Astrocyte (in vitro differentiated cells and primary cell): ENCODE measurements at regions not wholly inside any gene's neighbourhood (a gene's known extent, or its start where the extent isn't known, plus 50 kb on each side); places are given as distances from the start of the nearest gene placed in this dataset.
"Not testable (repeated sequence)": the region's sequence is repeated elsewhere in the genome, so short reads cannot be mapped to it uniquely, and the experiment has no call there.

ENCODE experiments used
- DNase-seq: peaks from one replicate; pipeline ENCODE4 v3.0.0-alpha.2; 2010; ENCODE audit warnings: low read depth
- FAIRE-seq: peaks from 2 replicates; lab custom pipeline; 2011; peaks lifted over from hg19 to GRCh38; lab: Jason Lieb, UNC
- H2AFZ ChIP-seq: 2 replicates; pipeline ENCODE4 v1.6.0; 2012; ENCODE audit warnings: low read depth, low read length, inconsistent platforms
- H3K27ac ChIP-seq: 2 replicates; pipeline ENCODE4 v1.5.1; 2011; ENCODE audit warnings: low read depth, low read length, inconsistent platforms
- H3K27me3 ChIP-seq: 2 replicates; pipeline ENCODE4 v1.6.0; 2011; ENCODE audit warnings: low read length, inconsistent platforms; ENCODE audit not compliant: insufficient read depth
- H3K36me3 ChIP-seq: 2 replicates; pipeline ENCODE4 v1.5.1; 2011; ENCODE audit warnings: low read length, inconsistent platforms; ENCODE audit not compliant: insufficient read depth
- H3K4me1 ChIP-seq: 2 replicates; pipeline ENCODE4 v1.5.1; 2011; ENCODE audit warnings: low read length, inconsistent platforms; ENCODE audit not compliant: insufficient read depth
- H3K4me2 ChIP-seq: 2 replicates; pipeline ENCODE4 v1.6.0; 2012; ENCODE audit warnings: low read length, inconsistent platforms
- H3K4me3 ChIP-seq: 2 replicates; pipeline ENCODE4 v1.5.1; 2011; ENCODE audit warnings: low read depth, mild to moderate bottlenecking, low read length, inconsistent platforms; ENCODE audit not compliant: insufficient read depth
- H3K79me2 ChIP-seq: 2 replicates; pipeline ENCODE4 v1.6.0; 2012; ENCODE audit warnings: mild to moderate bottlenecking, low read length, inconsistent platforms; ENCODE audit not compliant: insufficient read depth
- H3K9ac ChIP-seq: 2 replicates; pipeline ENCODE4 v1.6.0; 2012; ENCODE audit warnings: mild to moderate bottlenecking, low read length, inconsistent platforms
- H3K9me3 ChIP-seq: 2 replicates; pipeline ENCODE4 v1.5.1; 2012; ENCODE audit warnings: low read depth, mild to moderate bottlenecking, low read length, inconsistent platforms; ENCODE audit not compliant: insufficient read depth
- H4K20me1 ChIP-seq: 2 replicates; pipeline ENCODE4 v1.6.0; 2012; ENCODE audit warnings: low read length, inconsistent platforms; ENCODE audit not compliant: insufficient read depth
- H3K27ac Mint-ChIP-seq: one replicate; pipeline ENCODE4 v1.8.0; 2021; ENCODE audit warnings: mild to moderate bottlenecking, mixed read lengths; ENCODE audit not compliant: unreplicated experiment
- H3K27me3 Mint-ChIP-seq: one replicate; pipeline ENCODE4 v1.8.0; 2021; ENCODE audit warnings: low read depth, mixed read lengths; ENCODE audit not compliant: unreplicated experiment
- H3K36me3 Mint-ChIP-seq: one replicate; pipeline ENCODE4 v1.8.0; 2021; ENCODE audit warnings: low read depth, mixed read lengths; ENCODE audit not compliant: unreplicated experiment
- H3K4me1 Mint-ChIP-seq: one replicate; pipeline ENCODE4 v1.8.0; 2021; ENCODE audit warnings: low read depth, mixed read lengths; ENCODE audit not compliant: unreplicated experiment
- H3K4me3 Mint-ChIP-seq: one replicate; pipeline ENCODE4 v1.8.0; 2021; ENCODE audit warnings: mild to moderate bottlenecking, moderate library complexity, mixed read lengths; ENCODE audit not compliant: unreplicated experiment
- H3K9me3 Mint-ChIP-seq: one replicate; pipeline ENCODE4 v1.8.0; 2021; ENCODE audit warnings: mild to moderate bottlenecking, mixed read lengths; ENCODE audit not compliant: unreplicated experiment
- CTCF ChIP-seq: IDR thresholded peaks from 2 replicates; pipeline ENCODE4 v1.5.1; 2011; ENCODE audit warnings: low read depth, mild to moderate bottlenecking, inconsistent platforms, low read length, moderate library complexity; ENCODE audit not compliant: insufficient read depth
- EZH2 ChIP-seq: IDR thresholded peaks from 2 replicates; pipeline ENCODE4 v1.6.1; 2012; ENCODE audit warnings: mild to moderate bottlenecking, low read length, inconsistent platforms; ENCODE audit not compliant: insufficient read depth

GRCh38 chr20:55530763-55531162, 474.6 kb downstream of the CBLN4 start:
- H3K79me2 ChIP-seq = no peaks in the 10 kb centered on the region
- peaks cover 14% of the 10 kb centered on the region for H3K9me3 Mint-ChIP-seq
- no peaks in the 10 kb centered on the region for H3K27me3 Mint-ChIP-seq
- H4K20me1 ChIP-seq = no peaks in the 10 kb centered on the region
- no peaks in the 10 kb centered on the region for H3K4me1 Mint-ChIP-seq
- no peak overlapping the region for H3K27ac ChIP-seq
- no peaks in the 10 kb centered on the region for H3K27me3 ChIP-seq
- no peak overlapping the region for H3K4me2 ChIP-seq
- H3K36me3 ChIP-seq = no peaks in the 10 kb centered on the region
- H3K4me1 ChIP-seq = no peaks in the 10 kb centered on the region
- no peak overlapping the region for H3K4me3 ChIP-seq
- no peak overlapping the region for H3K9ac ChIP-seq
- H3K27ac Mint-ChIP-seq = no peak overlapping the region
- no peaks in the 10 kb centered on the region for H3K36me3 Mint-ChIP-seq
- no peak overlapping the region for H2AFZ ChIP-seq
- peaks cover 5% of the 10 kb centered on the region for H3K9me3 ChIP-seq
- TF ChIP-seq CTCF (no peak), EZH2 (no peak)
- FAIRE-seq = no peak
- no peak for DNase-seq
- H3K4me3 Mint-ChIP-seq = no peak overlapping the region

GRCh38 chr20:55528482-55528881, 476.8 kb downstream of the CBLN4 start:
- DNase-seq = no peak
- Histone ChIP-seq H3K9ac (no peak overlapping the region), H3K4me1 (no peaks in the 10 kb centered on the region), H2AFZ (no peak overlapping the region), H3K36me3 (no peaks in the 10 kb centered on the region), H3K4me2 (no peak overlapping the region), H3K4me3 (no peak overlapping the region), H4K20me1 (no peaks in the 10 kb centered on the region), H3K79me2 (no peaks in the 10 kb centered on the region), H3K27ac (no peak overlapping the region), H3K27me3 (no peaks in the 10 kb centered on the region), H3K9me3 (peaks cover 3% of the 10 kb centered on the region)
- Mint-ChIP-seq H3K4me1 (no peaks in the 10 kb centered on the region), H3K4me3 (no peak overlapping the region), H3K27ac (no peak overlapping the region), H3K27me3 (no peaks in the 10 kb centered on the region), H3K9me3 (peaks cover 7% of the 10 kb centered on the region), H3K36me3 (no peaks in the 10 kb centered on the region)
- TF ChIP-seq CTCF = no peak
- TF ChIP-seq EZH2 = no peak
- FAIRE-seq = no peak

- H3K27me3 Mint-ChIP-seq = no peaks in the 10 kb centered on the region
- H3K27ac ChIP-seq = no peak overlapping the region
- DNase-seq (no peak), FAIRE-seq (no peak)
- H3K4me3 Mint-ChIP-seq = no peak overlapping the region
- no peaks in the 10 kb centered on the region for H3K36me3 Mint-ChIP-seq
- no peak overlapping the region for H3K9ac ChIP-seq
- H3K27ac Mint-ChIP-seq = no peak overlapping the region
- no peaks in the 10 kb centered on the region for H3K27me3 ChIP-seq
- no peaks in the 10 kb centered on the region for H3K36me3 ChIP-seq
- H3K4me2 ChIP-seq = no peak overlapping the region
- no peak overlapping the region for H2AFZ ChIP-seq
- TF ChIP-seq CTCF = no peak
- TF ChIP-seq EZH2 = no peak
- no peaks in the 10 kb centered on the region for H4K20me1 ChIP-seq
- H3K4me1 Mint-ChIP-seq = no peaks in the 10 kb centered on the region
- no peak overlapping the region for H3K4me3 ChIP-seq
- peaks cover 6% of the 10 kb centered on the region for H3K9me3 Mint-ChIP-seq
- no peaks in the 10 kb centered on the region for H3K79me2 ChIP-seq
- H3K4me1 ChIP-seq = no peaks in the 10 kb centered on the region
- no peaks in the 10 kb centered on the region for H3K9me3 ChIP-seq
Observed at GRCh38 chr20:55522296-55522815, 483.0 kb downstream of the CBLN4 start.

GRCh38 chr20:55517584-55517983, 487.7 kb downstream of the CBLN4 start:
- not testable (repeated sequence) for H3K9ac ChIP-seq, H3K36me3 Mint-ChIP-seq, H2AFZ ChIP-seq

More at GRCh38 chr20:55517584-55517983, 487.7 kb downstream of the CBLN4 start:
- not testable (repeated sequence) for DNase-seq, H3K4me2 ChIP-seq, H3K79me2 ChIP-seq, H3K27ac Mint-ChIP-seq, H3K4me3 ChIP-seq, H3K27me3 Mint-ChIP-seq, FAIRE-seq, H3K27me3 ChIP-seq, H3K27ac ChIP-seq, H3K4me3 Mint-ChIP-seq, H3K9me3 ChIP-seq, H4K20me1 ChIP-seq, H3K4me1 ChIP-seq, H3K36me3 ChIP-seq, H3K9me3 Mint-ChIP-seq, H3K4me1 Mint-ChIP-seq
